Spleen (tissue), 11 donors: ENCODE measurements at regions not wholly inside any gene's neighbourhood (a gene's known extent, or its start where the extent isn't known, plus 50 kb on each side); places are given as distances from the start of the nearest gene placed in this dataset.
"Not testable (repeated sequence)": the region's sequence is repeated elsewhere in the genome, so short reads cannot be mapped to it uniquely, and the experiment has no call there.

ENCODE experiments used
- DNase-seq: peaks from one replicate; pipeline ENCODE4 v3.0.0-alpha.2; 2020
- H3K27ac ChIP-seq, 8 donors: fragments of 200-600 bp; sonication (generic) in 7 of 8; 1 replicate in 4 of 8; 2 replicates in 4 of 8; pipeline versions ENCODE4 v1.5.0 to v1.8.0; 2016 to 2021; ENCODE audit warnings: inconsistent platforms in 4 of 8, mild to moderate bottlenecking in 4 of 8, moderate library complexity in 1 of 8
- H3K27me3 ChIP-seq, 7 donors: fragments of 200-600 bp; sonication (generic) in 6 of 7; replicated peaks in 1 of 7; 1 replicate in 4 of 7; 2 replicates in 3 of 7; pipeline versions ENCODE4 v1.5.0 to v1.8.0; 2016 to 2021; ENCODE audit warnings: inconsistent platforms in 3 of 7, mild to moderate bottlenecking in 1 of 7
- H3K36me3 ChIP-seq, 6 donors: fragments of 200-600 bp; sonication (generic) in 5 of 6; 1 replicate in 4 of 6; 2 replicates in 2 of 6; pipeline versions ENCODE4 v1.5.0 to v1.8.0; 2016 to 2021; ENCODE audit warnings: inconsistent platforms in 2 of 6
- H3K4me1 ChIP-seq, 6 donors: fragments of 200-600 bp; sonication (generic) in 5 of 6; 1 replicate in 3 of 6; 2 replicates in 3 of 6; pipeline versions ENCODE4 v1.5.0 to v1.8.0; 2016 to 2021; ENCODE audit warnings: inconsistent platforms in 3 of 6
- H3K4me3 ChIP-seq, 8 donors: fragments of 200-600 bp; sonication (generic) in 7 of 8; 1 replicate in 4 of 8; 2 replicates in 4 of 8; pipeline versions ENCODE4 v1.5.0 to v1.8.0; 2016 to 2021; ENCODE audit warnings: inconsistent platforms in 4 of 8, mild to moderate bottlenecking in 4 of 8, moderate library complexity in 2 of 8
- H3K9me3 ChIP-seq, 8 donors: fragments of 200-600 bp; sonication (generic) in 7 of 8; 1 replicate in 4 of 8; 2 replicates in 4 of 8; pipeline versions ENCODE4 v1.5.0 to v1.8.0; 2016 to 2021; ENCODE audit warnings: inconsistent platforms in 4 of 8
- POLR2A ChIP-seq, 3 donors: fragments of 450-650 bp; IDR thresholded peaks; one replicate each; pipeline ENCODE4 v1.5.1; 2017; ENCODE audit warnings: antibody characterized with exemption in 3 of 3, mild to moderate bottlenecking in 1 of 3
- POLR2AphosphoS5 ChIP-seq, 3 donors: sonication (generic); formaldehyde crosslinking; IDR thresholded peaks; one replicate each; pipeline ENCODE4 v1.5.1; 2017; ENCODE audit warnings: antibody characterized with exemption in 3 of 3
- WGBS, 5 donors: extraction: QIAGEN DNeasy Blood & Tissue Kit in 3 of 5; methylation state at CpG; one replicate each; pipeline versions ENCODE4 v1.1.5 to v1.1.7; 2013 to 2018; 5-methylcytosine and 5-hydroxymethylcytosine counted together
- intact Hi-C: fragments of 100-400 bp; cut with DNase I; formaldehyde crosslinking; loops from one replicate; pipeline ENCODE4 v1.15.0; 2023; ENCODE audit warnings: low total_unique reads
- TF ChIP-seq, protein P1 (sequence below), 11 experiments: fragments of 200-600 bp in 7 of 11; fragments of 450-650 bp in 4 of 11; sonication (generic) in 4 of 11; IDR thresholded peaks in 8 of 11; conservative IDR thresholded peaks in 3 of 11; 1 replicate in 7 of 11; 2 replicates in 4 of 11; pipeline versions ENCODE4 v1.4.0 to v1.8.0; 2016 to 2021; ENCODE audit warnings: antibody characterized with exemption in 11 of 11, inconsistent platforms in 4 of 11, mild to moderate bottlenecking in 1 of 11
- donor health status: healthy with polysubstance abuse.
- donor health status: DM: no; HTN: no; CAD: no; lungs with moderate emphysema.
- donor health status: DM: no; HTN: no; CAD: no.
- donor health status: Bipolar disorder and iron deficiency.
- donor health status: healthy.
- donor health status: DM: no; HTN: no; CAD: no.
- donor health status: DM: yes; HTN: yes; CAD: no.

DNA sequence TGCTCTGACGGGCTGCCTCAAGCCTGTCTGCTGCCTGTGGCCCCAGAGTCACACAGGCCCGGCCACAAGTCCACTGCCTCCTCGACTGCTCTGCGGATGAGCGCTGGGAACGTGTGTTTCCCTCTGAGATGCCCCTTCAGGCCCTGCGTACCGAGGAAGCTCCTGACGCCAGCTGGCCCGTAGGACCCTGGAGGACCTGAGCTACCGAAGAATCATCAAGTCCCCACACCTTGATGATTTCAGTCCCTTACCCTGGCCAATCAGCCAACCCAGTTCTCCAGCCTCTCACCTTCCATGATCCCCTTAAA is 96.6 kb upstream of the LRPAP1 start:
- TF ChIP-seq, protein P1, sequence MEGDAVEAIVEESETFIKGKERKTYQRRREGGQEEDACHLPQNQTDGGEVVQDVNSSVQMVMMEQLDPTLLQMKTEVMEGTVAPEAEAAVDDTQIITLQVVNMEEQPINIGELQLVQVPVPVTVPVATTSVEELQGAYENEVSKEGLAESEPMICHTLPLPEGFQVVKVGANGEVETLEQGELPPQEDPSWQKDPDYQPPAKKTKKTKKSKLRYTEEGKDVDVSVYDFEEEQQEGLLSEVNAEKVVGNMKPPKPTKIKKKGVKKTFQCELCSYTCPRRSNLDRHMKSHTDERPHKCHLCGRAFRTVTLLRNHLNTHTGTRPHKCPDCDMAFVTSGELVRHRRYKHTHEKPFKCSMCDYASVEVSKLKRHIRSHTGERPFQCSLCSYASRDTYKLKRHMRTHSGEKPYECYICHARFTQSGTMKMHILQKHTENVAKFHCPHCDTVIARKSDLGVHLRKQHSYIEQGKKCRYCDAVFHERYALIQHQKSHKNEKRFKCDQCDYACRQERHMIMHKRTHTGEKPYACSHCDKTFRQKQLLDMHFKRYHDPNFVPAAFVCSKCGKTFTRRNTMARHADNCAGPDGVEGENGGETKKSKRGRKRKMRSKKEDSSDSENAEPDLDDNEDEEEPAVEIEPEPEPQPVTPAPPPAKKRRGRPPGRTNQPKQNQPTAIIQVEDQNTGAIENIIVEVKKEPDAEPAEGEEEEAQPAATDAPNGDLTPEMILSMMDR (IDR thresholded peaks at IDR 0.05 in 8 of 11, conservative IDR thresholded peaks at IDR 0.05 in 3 of 11): no peak
- TF ChIP-seq POLR2A (IDR thresholded peaks at IDR 0.05) (no peak), POLR2AphosphoS5 (IDR thresholded peaks at IDR 0.05) (no peak)
- 85 to 94% (median 90%) methylated on average over 11 of the region's 11 CpGs for WGBS, 5 donors

DNA sequence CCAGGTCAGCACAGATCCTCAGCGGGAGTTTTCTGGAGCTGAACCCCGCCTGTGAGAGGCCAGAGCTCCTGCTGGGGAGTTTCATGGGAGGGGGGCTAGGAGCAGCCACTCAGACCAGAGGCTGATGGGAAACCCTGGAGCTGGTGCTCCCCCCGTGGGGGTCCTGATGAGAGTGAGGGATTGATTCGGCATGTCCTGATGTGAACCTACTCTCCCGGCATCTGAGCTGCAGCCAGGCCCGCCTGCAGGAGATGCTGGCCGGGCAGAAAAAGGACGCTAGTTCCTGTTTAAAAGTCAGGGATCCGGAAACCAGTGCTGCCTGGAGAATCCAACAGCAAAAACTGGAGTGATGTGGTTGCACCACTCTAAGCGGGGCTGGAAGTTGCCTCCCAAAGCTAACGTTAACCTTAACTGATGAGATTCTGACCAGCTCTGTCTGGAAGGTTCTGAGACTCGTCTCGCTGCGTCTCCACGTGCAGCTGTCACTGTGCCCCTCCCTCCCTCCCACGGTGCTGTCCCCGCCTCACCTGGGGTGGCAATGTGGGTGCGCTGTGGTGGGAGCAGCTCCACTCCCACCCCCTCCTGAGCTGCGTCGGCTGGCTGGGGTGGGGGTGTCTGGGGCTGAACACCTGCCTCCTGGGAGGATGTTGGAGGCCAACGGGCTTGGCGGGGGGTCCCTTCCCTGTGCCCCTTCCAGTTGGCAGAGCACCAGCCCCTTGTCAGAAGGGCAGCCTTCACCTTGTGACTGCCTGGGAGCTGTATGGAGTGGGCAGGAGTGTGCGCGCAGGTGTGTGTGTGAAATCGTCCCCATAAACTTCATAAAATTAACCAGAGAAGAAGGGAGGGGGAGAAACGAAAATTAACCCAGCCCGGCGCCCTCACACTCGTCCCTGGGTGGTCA is 96.0 kb upstream of the LRPAP1 start:
- H3K9me3 ChIP-seq, H3K4me3 ChIP-seq, H3K4me1 ChIP-seq, intact Hi-C loops, H3K36me3 ChIP-seq, H3K27ac ChIP-seq: not testable (repeated sequence)
- H3K27me3 ChIP-seq: peaks cover 0 to 61% (median 0%) of the 10 kb centered on the region in 7 donors
- WGBS, 5 donors: 63 to 76% (median 67%) methylated on average over 17 to 27 of the region's 29 CpGs
- peak; percentile 50 for DNase-seq

More for the DNA sequence above, 96.6 kb upstream of the LRPAP1 start:
- no peaks in the 10 kb centered on the region for H3K36me3 ChIP-seq
- no peaks in the 10 kb centered on the region for H3K9me3 ChIP-seq
- intact Hi-C loops: no loop called here
- DNase-seq: peak; percentile 66
- H3K4me3 ChIP-seq: no peak overlapping the region
- H3K27ac ChIP-seq: no peak overlapping the region
- H3K4me1 ChIP-seq: peaks cover 0 to 8% (median 0%) of the 10 kb centered on the region in 6 donors
- peaks cover 0 to 56% (median 0%) of the 10 kb centered on the region in 7 donors for H3K27me3 ChIP-seq

DNA sequence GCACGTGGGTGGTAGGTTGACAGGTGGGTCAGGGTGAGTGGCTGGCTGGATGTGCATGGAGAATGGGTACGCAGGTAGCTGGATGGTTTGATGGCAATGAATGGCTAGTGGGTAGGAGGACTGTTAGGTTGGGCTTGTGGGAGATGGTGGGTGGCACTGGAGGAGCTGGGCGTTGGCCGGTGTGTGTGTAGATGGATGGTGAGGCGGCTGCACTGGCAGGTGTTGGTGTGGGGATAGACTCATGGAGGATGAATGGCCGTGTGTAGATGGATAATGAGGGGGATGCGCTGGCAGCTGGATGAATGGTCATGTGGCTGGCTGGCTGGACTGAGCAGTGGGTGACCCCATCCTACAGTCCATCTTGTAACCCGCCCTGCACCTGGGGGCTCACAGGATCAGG is 95.2 kb upstream of the LRPAP1 start:
- intact Hi-C loops, H3K27ac ChIP-seq, H3K4me1 ChIP-seq, H3K9me3 ChIP-seq, H3K4me3 ChIP-seq, H3K36me3 ChIP-seq: not testable (repeated sequence)
- 76 to 89% (median 81%) methylated on average over 7 to 8 of the region's 8 CpGs for WGBS, 5 donors
- DNase-seq: peak; percentile 47
- peaks cover 0 to 61% (median 0%) of the 10 kb centered on the region in 7 donors for H3K27me3 ChIP-seq

DNA sequence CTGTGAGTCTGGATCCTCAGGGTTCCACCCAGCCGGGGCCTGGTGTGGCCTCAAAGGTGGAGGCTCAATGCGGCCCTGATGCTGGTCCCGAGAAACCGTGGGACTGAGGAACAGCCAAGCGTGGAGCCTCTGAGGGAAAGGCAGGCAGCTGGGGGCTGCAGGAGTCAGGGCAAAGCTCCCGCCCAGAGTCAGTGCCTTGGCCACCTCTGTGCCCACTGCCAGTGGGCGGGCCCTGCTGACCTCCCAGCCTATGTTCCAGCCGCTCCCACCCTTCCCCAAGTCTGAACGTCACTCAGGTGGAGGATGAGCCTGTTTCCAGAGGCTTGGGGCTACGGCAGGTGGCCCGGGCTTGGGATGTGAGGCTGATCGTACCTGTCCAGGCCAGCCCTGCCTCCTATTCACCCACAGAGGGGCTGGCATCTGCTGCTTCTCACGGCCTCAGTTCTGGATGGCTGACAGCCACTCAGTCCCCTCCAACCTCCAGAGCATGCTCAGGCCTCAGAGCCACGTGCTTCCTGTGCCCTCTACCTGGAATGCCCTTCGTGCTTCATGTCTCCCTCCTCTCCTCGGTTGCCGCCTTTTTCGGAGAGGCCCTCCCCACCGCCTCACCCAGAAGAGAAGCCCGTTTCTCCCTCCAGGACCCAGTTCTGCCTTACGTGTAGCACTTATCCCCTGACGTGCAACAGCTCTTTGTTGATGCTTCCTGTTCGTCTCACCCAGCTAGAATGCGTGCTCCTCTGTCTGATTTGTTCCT is 94.1 kb upstream of the LRPAP1 start:
- H3K36me3 ChIP-seq, H3K4me3 ChIP-seq, H3K9me3 ChIP-seq, H3K4me1 ChIP-seq, intact Hi-C loops, H3K27ac ChIP-seq: not testable (repeated sequence)
- 73 to 82% (median 79%) methylated on average over 19 to 24 of the region's 24 CpGs for WGBS, 5 donors
- peaks cover 0 to 61% (median 0%) of the 10 kb centered on the region in 7 donors for H3K27me3 ChIP-seq
- DNase-seq: peak; percentile 65

DNA sequence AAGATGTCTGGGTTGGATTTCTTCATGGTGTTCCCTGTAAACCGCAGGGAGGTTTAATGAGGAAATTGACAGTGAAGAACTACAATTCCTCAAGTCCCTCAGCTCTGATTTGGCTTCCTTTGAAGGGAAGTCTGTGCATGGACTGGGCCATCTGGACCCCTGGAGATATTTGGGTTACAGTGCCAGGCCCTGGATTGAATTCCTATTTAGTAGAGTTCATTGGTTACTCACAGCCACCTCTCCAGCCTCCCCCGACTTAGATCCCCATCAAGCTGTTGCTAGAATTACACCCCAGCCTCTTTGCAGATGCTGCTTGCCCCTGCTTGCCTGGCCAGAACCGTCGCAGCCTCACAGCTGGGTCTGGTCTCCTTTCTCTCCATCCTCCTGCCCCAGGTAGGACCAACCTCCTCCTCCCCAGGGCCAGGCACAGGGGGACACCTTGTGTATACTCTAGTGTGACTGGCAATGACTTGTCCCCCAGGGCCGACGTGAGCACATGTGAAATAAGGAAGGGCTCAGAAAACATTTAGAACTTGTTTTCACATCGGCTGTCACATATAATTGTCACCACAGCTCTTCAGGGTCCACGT is 93.2 kb upstream of the LRPAP1 start:
- intact Hi-C loops, H3K4me1 ChIP-seq, H3K9me3 ChIP-seq, H3K4me3 ChIP-seq, H3K36me3 ChIP-seq: not testable (repeated sequence)
- peak overlapping the region in 3 of 8 donors; percentile 24 to 50 (median 33) for H3K27ac ChIP-seq
- peaks cover 0 to 53% (median 0%) of the 10 kb centered on the region in 7 donors for H3K27me3 ChIP-seq
- 44 to 62% (median 58%) methylated on average over 8 of the region's 8 CpGs for WGBS, 5 donors
- peak; percentile 40 for DNase-seq

DNA sequence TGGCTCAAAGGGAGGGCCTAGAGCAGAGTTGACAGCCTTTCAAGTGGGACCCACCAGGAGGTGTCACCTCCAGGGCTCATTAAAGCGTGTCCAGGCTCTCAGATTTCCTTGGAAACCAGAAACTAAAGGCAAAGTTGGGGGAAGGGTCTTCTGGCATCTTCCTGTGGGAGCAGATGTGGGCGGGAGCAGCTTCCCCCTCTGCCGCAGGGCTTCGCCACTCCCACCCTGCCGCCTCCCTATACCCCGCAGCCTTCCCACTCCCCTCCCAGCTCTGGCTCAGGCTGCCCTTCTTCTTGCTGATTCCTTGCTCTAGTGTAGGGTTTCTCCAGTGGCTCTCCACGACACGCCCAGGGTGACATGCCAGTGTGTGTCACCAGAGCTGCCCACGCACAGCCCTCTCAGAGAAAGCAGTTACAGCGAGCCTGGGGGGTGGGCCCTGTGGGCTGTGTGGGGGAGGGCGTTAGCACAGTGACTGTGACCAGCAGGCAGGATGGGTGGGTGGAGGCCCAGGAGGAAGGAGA is 91.6 kb upstream of the LRPAP1 start:
- Histone ChIP-seq H3K27me3 (peaks cover 0 to 43% (median 0%) of the 10 kb centered on the region in 7 donors), H3K27ac (peak overlapping the region in 2 of 8 donors; percentile 43 to 50)
- WGBS, 5 donors: 11 to 19% (median 18%) methylated on average over 5 to 11 of the region's 11 CpGs
- intact Hi-C loops, H3K4me1 ChIP-seq, H3K36me3 ChIP-seq, H3K4me3 ChIP-seq, H3K9me3 ChIP-seq: not testable (repeated sequence)
- TF ChIP-seq POLR2AphosphoS5 (IDR thresholded peaks at IDR 0.05): peak in 2 of 3 donors; percentile 44 to 57
- peak; percentile 68 for DNase-seq
